ENCODE measurements at regions not wholly inside any gene's neighbourhood (a gene's known extent, or its start where the extent isn't known, plus 50 kb on each side); places are given as distances from the start of the nearest gene placed in this dataset.

- TF ChIP-seq CTCF (optimal IDR thresholded peaks at IDR 0.05 in 1 of 3, IDR thresholded peaks at IDR 0.05 in 1 of 3, conservative IDR thresholded peaks at IDR 0.05 in 1 of 3; ENCODE audit: extremely low read depth in 1 of 3, insufficient read depth in 2 of 3, low read length in 3 of 3) = no peak
- TF ChIP-seq EZH2 (IDR thresholded peaks at IDR 0.05; ENCODE audit: low read length) = no peak
Observed at GRCh38 chr15:62512904-62513303, 347.8 kb upstream of the C2CD4B start.

Measured in keratinocyte (primary cell).